Loucy (cell line): ENCODE measurements at regions not wholly inside any gene's neighbourhood (a gene's known extent, or its start where the extent isn't known, plus 50 kb on each side); places are given as distances from the start of the nearest gene placed in this dataset.

Experiments used
- H2AFZ ChIP-seq: fragments of 200-600 bp; sonication (generic); 2 replicates; pipeline ENCODE4 v1.6.0; 2016; ENCODE audit warnings: antibody characterized with exemption, mild to moderate bottlenecking, low read length, moderate library complexity
- H3F3A ChIP-seq: fragments of 200-600 bp; 2 replicates; pipeline ENCODE4 v1.6.0; 2016; ENCODE audit warnings: antibody characterized with exemption, low read depth, mild to moderate bottlenecking
- H3K27me3 ChIP-seq: fragments of 200-600 bp; sonication (generic); 2 replicates; pipeline ENCODE4 v1.6.1; 2014; ENCODE audit warnings: low read length, mild to moderate bottlenecking; ENCODE audit not compliant: insufficient read depth, poor library complexity, severe bottlenecking
- H3K36me3 ChIP-seq: fragments of 200-600 bp; sonication (generic); 2 replicates; pipeline ENCODE4 v1.6.1; 2016; ENCODE audit warnings: low read length; ENCODE audit not compliant: insufficient read depth
- H3K4me1 ChIP-seq: fragments of 200-600 bp; sonication (generic); 2 replicates; pipeline ENCODE4 v1.5.1; 2014; ENCODE audit warnings: low read length, mild to moderate bottlenecking; ENCODE audit not compliant: insufficient read depth, poor library complexity, severe bottlenecking
- H3K4me2 ChIP-seq: fragments of 200-600 bp; sonication (generic); 2 replicates; pipeline ENCODE4 v1.6.0; 2014; ENCODE audit warnings: antibody characterized with exemption, low read length, low read depth, mild to moderate bottlenecking; ENCODE audit not compliant: poor library complexity, severe bottlenecking
- H3K4me3 ChIP-seq: fragments of 200-600 bp; sonication (generic); 2 replicates; pipeline ENCODE4 v1.5.1; 2014; ENCODE audit warnings: low read length, mild to moderate bottlenecking, mixed read lengths; ENCODE audit not compliant: poor library complexity, severe bottlenecking
- H3K79me2 ChIP-seq: fragments of 200-600 bp; sonication (generic); 2 replicates; pipeline ENCODE4 v1.6.1; 2014; ENCODE audit warnings: low read length; ENCODE audit not compliant: insufficient read depth
- H3K9ac ChIP-seq: fragments of 200-600 bp; sonication (generic); 2 replicates; pipeline ENCODE4 v1.6.0; 2014; ENCODE audit warnings: mild to moderate bottlenecking, low read depth, low read length, moderate library complexity; ENCODE audit not compliant: poor library complexity, severe bottlenecking
- H3K9me2 ChIP-seq: fragments of 200-600 bp; sonication (generic); replicated peaks from 2 replicates; pipeline ENCODE4 v1.6.1; 2016; ENCODE audit warnings: low read depth, low read length, mixed read lengths
- H3K9me3 ChIP-seq: fragments of 200-600 bp; sonication (generic); 2 replicates; pipeline ENCODE4 v1.6.1; 2014; ENCODE audit warnings: mild to moderate bottlenecking, antibody characterized with exemption, low read length, low read depth; ENCODE audit not compliant: insufficient read depth
- H4K20me1 ChIP-seq: fragments of 200-600 bp; sonication (generic); 2 replicates; pipeline ENCODE4 v1.6.0; 2014; ENCODE audit warnings: antibody characterized with exemption, low read length, mild to moderate bottlenecking; ENCODE audit not compliant: insufficient read depth, poor library complexity, severe bottlenecking
- EZH2phosphoT487 ChIP-seq: fragments of 200-600 bp; IDR thresholded peaks from 2 replicates; pipeline ENCODE4 v1.6.1; 2018; ENCODE audit warnings: antibody characterized with exemption, mild to moderate bottlenecking, moderate library complexity, borderline replicate concordance
- TF ChIP-seq, protein P1 (sequence below): fragments of 200-600 bp; sonication (generic); conservative IDR thresholded peaks from 2 replicates; pipeline ENCODE4 v1.5.1; 2014; ENCODE audit warnings: mild to moderate bottlenecking, antibody characterized with exemption, low read length

GRCh38 chr2:217475791-217476190 lies 527.0 kb downstream of the TNS1 start:
- H3K9ac ChIP-seq, result no peak overlapping the region
- H3K9me3 ChIP-seq, result no peaks in the 10 kb centered on the region
- no peaks in the 10 kb centered on the region for H3K9me2 ChIP-seq
- no peaks in the 10 kb centered on the region for H3K36me3 ChIP-seq
- H3K4me2 ChIP-seq, result no peak overlapping the region
- no peak overlapping the region for H2AFZ ChIP-seq
- no peaks in the 10 kb centered on the region for H3K27me3 ChIP-seq
- TF ChIP-seq EZH2phosphoT487, result no peak
- TF ChIP-seq, protein P1, sequence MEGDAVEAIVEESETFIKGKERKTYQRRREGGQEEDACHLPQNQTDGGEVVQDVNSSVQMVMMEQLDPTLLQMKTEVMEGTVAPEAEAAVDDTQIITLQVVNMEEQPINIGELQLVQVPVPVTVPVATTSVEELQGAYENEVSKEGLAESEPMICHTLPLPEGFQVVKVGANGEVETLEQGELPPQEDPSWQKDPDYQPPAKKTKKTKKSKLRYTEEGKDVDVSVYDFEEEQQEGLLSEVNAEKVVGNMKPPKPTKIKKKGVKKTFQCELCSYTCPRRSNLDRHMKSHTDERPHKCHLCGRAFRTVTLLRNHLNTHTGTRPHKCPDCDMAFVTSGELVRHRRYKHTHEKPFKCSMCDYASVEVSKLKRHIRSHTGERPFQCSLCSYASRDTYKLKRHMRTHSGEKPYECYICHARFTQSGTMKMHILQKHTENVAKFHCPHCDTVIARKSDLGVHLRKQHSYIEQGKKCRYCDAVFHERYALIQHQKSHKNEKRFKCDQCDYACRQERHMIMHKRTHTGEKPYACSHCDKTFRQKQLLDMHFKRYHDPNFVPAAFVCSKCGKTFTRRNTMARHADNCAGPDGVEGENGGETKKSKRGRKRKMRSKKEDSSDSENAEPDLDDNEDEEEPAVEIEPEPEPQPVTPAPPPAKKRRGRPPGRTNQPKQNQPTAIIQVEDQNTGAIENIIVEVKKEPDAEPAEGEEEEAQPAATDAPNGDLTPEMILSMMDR, result no peak
- no peaks in the 10 kb centered on the region for H3F3A ChIP-seq
- no peak overlapping the region for H3K4me3 ChIP-seq
- H3K4me1 ChIP-seq, result no peaks in the 10 kb centered on the region
- H3K79me2 ChIP-seq, result no peaks in the 10 kb centered on the region
- H4K20me1 ChIP-seq, result no peaks in the 10 kb centered on the region

DNA sequence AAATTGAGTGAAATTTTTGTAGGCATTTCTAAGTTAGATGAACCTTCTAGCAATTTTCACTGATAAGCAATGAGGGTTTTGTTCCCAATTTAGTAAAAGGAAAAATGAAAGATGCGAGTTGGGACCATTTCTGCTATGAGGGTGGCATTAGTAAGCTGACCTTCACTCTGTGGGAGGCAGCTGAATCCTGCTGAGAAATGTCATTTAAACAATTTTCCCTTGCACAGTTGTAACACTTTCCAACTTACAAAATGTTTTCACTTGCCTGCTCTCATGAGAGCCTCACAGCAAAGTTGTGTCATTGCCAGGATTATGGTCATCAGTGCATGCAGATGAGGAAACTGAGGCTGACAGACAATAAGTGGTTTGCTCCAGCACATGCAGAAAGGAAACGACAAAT lies 527.7 kb downstream of the TNS1 start:
- no peaks in the 10 kb centered on the region for H3F3A ChIP-seq
- TF ChIP-seq, protein P1, result no peak
- TF ChIP-seq EZH2phosphoT487, result no peak
- no peaks in the 10 kb centered on the region for H3K9me2 ChIP-seq
- no peaks in the 10 kb centered on the region for H4K20me1 ChIP-seq
- H3K27me3 ChIP-seq, result no peaks in the 10 kb centered on the region
- no peaks in the 10 kb centered on the region for H3K36me3 ChIP-seq
- no peak overlapping the region for H3K4me2 ChIP-seq
- no peak overlapping the region for H2AFZ ChIP-seq
- H3K9ac ChIP-seq, result no peak overlapping the region
- H3K79me2 ChIP-seq, result no peaks in the 10 kb centered on the region
- no peaks in the 10 kb centered on the region for H3K4me1 ChIP-seq
- no peak overlapping the region for H3K4me3 ChIP-seq
- H3K9me3 ChIP-seq, result no peaks in the 10 kb centered on the region

DNA sequence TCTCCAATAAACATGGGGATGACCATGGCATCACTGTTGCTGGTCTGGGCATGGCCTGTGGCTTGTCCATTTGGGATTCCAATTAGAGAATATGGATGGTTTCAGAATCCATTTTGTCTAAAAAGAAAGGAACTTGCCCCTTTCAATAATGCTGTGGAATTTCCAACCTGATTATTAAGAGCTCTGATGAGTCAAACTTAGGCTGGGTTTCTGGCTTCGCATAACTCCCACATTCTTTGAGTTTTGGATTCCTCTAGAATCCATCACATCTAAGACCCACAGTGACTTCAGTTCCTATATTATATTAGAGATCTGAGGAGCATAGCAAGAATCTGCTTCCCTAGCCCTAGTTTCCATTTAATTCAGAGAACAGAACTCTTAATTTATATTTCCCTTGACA lies 531.5 kb downstream of the TNS1 start:
- Histone ChIP-seq H3K9ac (no peak overlapping the region), H4K20me1 (no peaks in the 10 kb centered on the region), H2AFZ (no peak overlapping the region), H3K4me1 (no peaks in the 10 kb centered on the region), H3K9me2 (no peaks in the 10 kb centered on the region), H3K9me3 (no peaks in the 10 kb centered on the region), H3K27me3 (no peaks in the 10 kb centered on the region), H3F3A (no peaks in the 10 kb centered on the region), H3K79me2 (no peaks in the 10 kb centered on the region), H3K4me3 (no peak overlapping the region), H3K4me2 (no peak overlapping the region), H3K36me3 (no peaks in the 10 kb centered on the region)
- TF ChIP-seq EZH2phosphoT487, result no peak
- TF ChIP-seq, protein P1, result no peak
